Activated CD4-positive, alpha-beta T cell treated with anti-CD3 and anti-CD28 coated beads for 36 hours (primary cell): ENCODE measurements at regions not wholly inside any gene's neighbourhood (a gene's known extent, or its start where the extent isn't known, plus 50 kb on each side); places are given as distances from the start of the nearest gene placed in this dataset.
A peak's percentile ranks its signal among the peaks of the same experiment; 100 is the strongest.

Experiments used
- ATAC-seq: fragments of 200-7000 bp; cut with Tn5 transposase; one replicate; pipeline ENCODE4 v1.10.0; 2021; ENCODE audit warnings: mild to moderate bottlenecking, moderate library complexity
- CTCF ChIA-PET: fragments of 350-600 bp; sonication (Branson Sonifier 250); formaldehyde crosslinking; loops from one replicate; lab custom pipeline; 2021; ENCODE audit warnings: antibody characterized with exemption; lab: Charles Lee
- POLR2A ChIA-PET: fragments of 350-600 bp; sonication (Branson Sonifier 250); formaldehyde crosslinking; loops from one replicate; lab custom pipeline; 2021; ENCODE audit warnings: antibody characterized with exemption, inconsistent platforms; lab: Charles Lee
- DNase-seq: peaks from one replicate; pipeline ENCODE4 v3.0.0-alpha.2; 2020
- H3K27ac Mint-ChIP-seq: one replicate; pipeline ENCODE4 v1.8.0; 2021; ENCODE audit warnings: mixed read lengths
- H3K27me3 Mint-ChIP-seq: one replicate; pipeline ENCODE4 v1.8.0; 2021; ENCODE audit warnings: mixed read lengths
- H3K36me3 Mint-ChIP-seq: one replicate; pipeline ENCODE4 v1.8.0; 2021; ENCODE audit warnings: low read depth, mixed read lengths
- H3K4me1 Mint-ChIP-seq: one replicate; pipeline ENCODE4 v1.8.0; 2021; ENCODE audit warnings: mixed read lengths
- H3K4me3 Mint-ChIP-seq: one replicate; pipeline ENCODE4 v1.8.0; 2021; ENCODE audit warnings: mild to moderate bottlenecking, moderate library complexity, mixed read lengths
- H3K9me3 Mint-ChIP-seq: one replicate; pipeline ENCODE4 v1.8.0; 2021; ENCODE audit warnings: low read depth, mixed read lengths
- intact Hi-C, 2 experiments: fragments of 100-400 bp; cut with DNase I in 1 of 2; cut with micrococcal nuclease in 1 of 2; formaldehyde crosslinking; loops; one replicate each; pipeline versions ENCODE4 v1.14.2 to v1.15.1; 2022 to 2024; cut with DNase I, micrococcal nuclease

- Mint-ChIP-seq H3K36me3 (peaks cover 3% of the 10 kb centered on the region), H3K27ac (no peak overlapping the region), H3K9me3 (no peaks in the 10 kb centered on the region), H3K4me3 (no peak overlapping the region), H3K4me1 (no peaks in the 10 kb centered on the region), H3K27me3 (no peaks in the 10 kb centered on the region)
- intact Hi-C loops: no loop called here
- ChIA-PET CTCF (no interaction called here), POLR2A (no interaction called here)
- DNase-seq (no peak), ATAC-seq (no peak)
Measured at GRCh38 chrX:74179990-74180389, 124.0 kb upstream of the ZCCHC13 start.

GRCh38 chrX:74179499-74179898, 124.5 kb upstream of the ZCCHC13 start:
- no peak for ATAC-seq
- DNase-seq: no peak
- H3K27me3 Mint-ChIP-seq: no peaks in the 10 kb centered on the region
- H3K4me3 Mint-ChIP-seq: no peak overlapping the region
- H3K9me3 Mint-ChIP-seq: no peaks in the 10 kb centered on the region
- intact Hi-C loops: no loop called here
- ChIA-PET POLR2A (no interaction called here), CTCF (no interaction called here)
- no peak overlapping the region for H3K27ac Mint-ChIP-seq
- H3K36me3 Mint-ChIP-seq: peaks cover 3% of the 10 kb centered on the region
- no peaks in the 10 kb centered on the region for H3K4me1 Mint-ChIP-seq

DNA sequence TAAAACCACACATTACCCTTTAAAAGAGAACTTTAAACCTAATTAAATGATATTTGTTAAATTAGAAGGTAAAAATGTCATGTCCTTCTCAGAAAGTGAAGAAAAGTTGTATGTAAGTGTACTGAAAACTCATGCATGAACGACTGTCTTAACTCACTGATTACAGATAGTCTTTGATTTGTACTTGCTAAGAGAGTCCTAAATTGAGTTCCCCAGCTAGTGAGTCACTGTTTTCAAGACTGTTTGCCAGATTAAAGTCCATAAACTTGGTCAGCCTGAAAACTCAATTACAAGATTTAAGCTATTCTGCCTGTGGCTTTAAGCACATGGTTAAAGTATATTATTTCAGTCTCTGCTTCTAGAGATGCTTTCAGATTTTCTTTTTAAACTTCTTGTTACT, 124.9 kb upstream of the ZCCHC13 start:
- POLR2A ChIA-PET: no interaction called here
- H3K9me3 Mint-ChIP-seq: no peaks in the 10 kb centered on the region
- no peak overlapping the region for H3K27ac Mint-ChIP-seq
- H3K36me3 Mint-ChIP-seq: peaks cover 3% of the 10 kb centered on the region
- ATAC-seq: no peak
- no peak overlapping the region for H3K4me3 Mint-ChIP-seq
- CTCF ChIA-PET: no interaction called here
- intact Hi-C loops: no loop called here
- DNase-seq: no peak
- H3K27me3 Mint-ChIP-seq: no peaks in the 10 kb centered on the region
- no peaks in the 10 kb centered on the region for H3K4me1 Mint-ChIP-seq

DNA sequence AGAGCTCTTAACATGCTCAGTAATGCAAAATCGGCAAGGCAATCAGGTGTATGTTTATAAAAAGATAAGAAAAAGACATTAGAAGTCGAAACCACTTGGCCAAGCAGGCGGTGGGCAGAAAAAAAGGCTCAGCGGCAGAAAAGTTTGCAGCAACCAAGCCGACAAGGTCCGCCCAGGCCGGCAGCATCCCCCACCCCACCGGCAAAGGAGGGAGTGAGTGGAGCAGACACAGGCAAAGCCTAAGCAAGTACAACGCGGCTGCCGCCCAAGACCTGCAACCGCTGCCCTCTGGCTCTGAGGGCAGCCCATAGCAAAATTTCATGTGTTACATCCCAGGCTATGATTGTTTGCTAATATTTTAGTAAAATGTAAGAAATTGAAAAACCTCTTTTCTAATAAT, 125.4 kb upstream of the ZCCHC13 start:
- ChIA-PET POLR2A (no interaction called here), CTCF (no interaction called here)
- H3K27me3 Mint-ChIP-seq: no peaks in the 10 kb centered on the region
- no peak for ATAC-seq
- no peak for DNase-seq
- H3K9me3 Mint-ChIP-seq: no peaks in the 10 kb centered on the region
- H3K36me3 Mint-ChIP-seq: peaks cover 3% of the 10 kb centered on the region
- H3K27ac Mint-ChIP-seq: no peak overlapping the region
- H3K4me3 Mint-ChIP-seq: no peak overlapping the region
- no peaks in the 10 kb centered on the region for H3K4me1 Mint-ChIP-seq
- intact Hi-C loops: no loop called here

- Mint-ChIP-seq H3K27me3 (no peaks in the 10 kb centered on the region), H3K27ac (no peak overlapping the region), H3K9me3 (peaks cover 8% of the 10 kb centered on the region), H3K4me3 (no peak overlapping the region), H3K36me3 (peaks cover 4% of the 10 kb centered on the region), H3K4me1 (no peaks in the 10 kb centered on the region)
- ATAC-seq (no peak), DNase-seq (no peak)
- CTCF ChIA-PET: no interaction called here
- intact Hi-C loops: no loop called here
- POLR2A ChIA-PET: no interaction called here
Measured at GRCh38 chrX:74171465-74171864, 132.5 kb upstream of the ZCCHC13 start.

GRCh38 chrX:74162199-74162598, 141.8 kb upstream of the ZCCHC13 start:
- DNase-seq (no peak), ATAC-seq (no peak)
- no peaks in the 10 kb centered on the region for H3K4me1 Mint-ChIP-seq
- ChIA-PET POLR2A (no interaction called here), CTCF (no interaction called here)
- no peak overlapping the region for H3K27ac Mint-ChIP-seq
- H3K36me3 Mint-ChIP-seq: peaks cover 2% of the 10 kb centered on the region
- H3K4me3 Mint-ChIP-seq: no peak overlapping the region
- H3K9me3 Mint-ChIP-seq: no peaks in the 10 kb centered on the region
- no peaks in the 10 kb centered on the region for H3K27me3 Mint-ChIP-seq
- intact Hi-C loops: no loop called here

DNA sequence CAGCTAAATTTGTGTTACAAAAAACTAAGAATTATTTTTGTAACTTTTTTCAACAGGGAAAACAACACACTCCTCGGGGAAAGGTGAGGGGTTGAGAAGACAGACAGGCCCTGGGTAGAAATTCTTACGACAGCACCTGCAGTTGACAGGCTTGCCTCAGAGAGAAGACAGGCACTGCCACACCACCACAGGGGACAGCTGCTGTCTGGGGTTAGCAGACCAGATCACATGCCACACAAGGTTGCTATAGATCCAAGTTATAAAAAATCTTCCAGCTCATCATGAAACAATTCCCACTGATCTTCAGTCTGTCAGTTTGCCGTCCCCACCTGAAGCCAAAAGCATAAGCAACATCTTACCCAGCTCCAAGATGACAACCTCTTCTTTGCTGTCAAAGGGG, 143.2 kb upstream of the ZCCHC13 start:
- no peak overlapping the region for H3K27ac Mint-ChIP-seq
- no peak for DNase-seq
- H3K36me3 Mint-ChIP-seq: peaks cover 2% of the 10 kb centered on the region
- ChIA-PET CTCF (no interaction called here), POLR2A (no interaction called here)
- ATAC-seq: no peak
- H3K4me1 Mint-ChIP-seq: no peaks in the 10 kb centered on the region
- no peaks in the 10 kb centered on the region for H3K27me3 Mint-ChIP-seq
- intact Hi-C loops: no loop called here
- no peaks in the 10 kb centered on the region for H3K9me3 Mint-ChIP-seq
- no peak overlapping the region for H3K4me3 Mint-ChIP-seq

GRCh38 chrX:74160358-74160757, 143.6 kb upstream of the ZCCHC13 start:
- no peak overlapping the region for H3K27ac Mint-ChIP-seq
- CTCF ChIA-PET: no interaction called here
- H3K36me3 Mint-ChIP-seq: peaks cover 2% of the 10 kb centered on the region
- DNase-seq (no peak), ATAC-seq (no peak)
- POLR2A ChIA-PET: no interaction called here
- H3K27me3 Mint-ChIP-seq: no peaks in the 10 kb centered on the region
- H3K9me3 Mint-ChIP-seq: no peaks in the 10 kb centered on the region
- H3K4me3 Mint-ChIP-seq: no peak overlapping the region
- H3K4me1 Mint-ChIP-seq: no peaks in the 10 kb centered on the region
- intact Hi-C loops: no loop called here

- H3K4me1 Mint-ChIP-seq: no peaks in the 10 kb centered on the region
- H3K27me3 Mint-ChIP-seq: no peaks in the 10 kb centered on the region
- CTCF ChIA-PET: no interaction called here
- intact Hi-C loops: no loop called here
- no peak overlapping the region for H3K4me3 Mint-ChIP-seq
- H3K27ac Mint-ChIP-seq: no peak overlapping the region
- peaks cover 3% of the 10 kb centered on the region for H3K36me3 Mint-ChIP-seq
- POLR2A ChIA-PET: no interaction called here
- ATAC-seq (no peak), DNase-seq (no peak)
- peaks cover 3% of the 10 kb centered on the region for H3K9me3 Mint-ChIP-seq
Measured at GRCh38 chrX:74147439-74147838, 156.5 kb upstream of the ZCCHC13 start.

DNA sequence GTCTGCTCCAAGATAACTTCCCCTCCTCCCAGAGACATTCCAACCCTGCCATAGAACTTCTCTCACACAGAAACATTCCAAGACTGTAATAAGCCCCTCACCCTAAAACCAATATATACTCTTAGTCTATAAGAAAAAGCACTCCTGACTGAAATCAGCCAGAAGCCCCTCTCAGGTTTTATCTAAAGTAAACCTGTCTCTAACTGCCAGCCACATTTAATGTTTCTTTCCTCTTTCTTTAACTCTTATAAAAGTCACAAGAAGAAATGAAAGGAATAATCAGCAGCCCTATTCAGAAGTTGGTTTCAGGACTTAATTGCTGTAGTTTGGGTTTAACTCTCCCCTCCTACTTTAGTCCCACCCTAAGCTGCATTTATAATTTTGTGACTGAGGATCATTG, 165.0 kb upstream of the ZCCHC13 start:
- H3K9me3 Mint-ChIP-seq: no peaks in the 10 kb centered on the region
- DNase-seq (no peak), ATAC-seq (no peak)
- H3K4me1 Mint-ChIP-seq: no peaks in the 10 kb centered on the region
- no peaks in the 10 kb centered on the region for H3K27me3 Mint-ChIP-seq
- no peak overlapping the region for H3K27ac Mint-ChIP-seq
- CTCF ChIA-PET: no interaction called here
- intact Hi-C loops: no loop called here
- no peaks in the 10 kb centered on the region for H3K36me3 Mint-ChIP-seq
- no peak overlapping the region for H3K4me3 Mint-ChIP-seq
- POLR2A ChIA-PET: interaction anchor here (0.6 kb wide), 1 partner anchor 62 kb away, joined by 3 read pairs; no protein-coding TSS in a partner anchor

DNA sequence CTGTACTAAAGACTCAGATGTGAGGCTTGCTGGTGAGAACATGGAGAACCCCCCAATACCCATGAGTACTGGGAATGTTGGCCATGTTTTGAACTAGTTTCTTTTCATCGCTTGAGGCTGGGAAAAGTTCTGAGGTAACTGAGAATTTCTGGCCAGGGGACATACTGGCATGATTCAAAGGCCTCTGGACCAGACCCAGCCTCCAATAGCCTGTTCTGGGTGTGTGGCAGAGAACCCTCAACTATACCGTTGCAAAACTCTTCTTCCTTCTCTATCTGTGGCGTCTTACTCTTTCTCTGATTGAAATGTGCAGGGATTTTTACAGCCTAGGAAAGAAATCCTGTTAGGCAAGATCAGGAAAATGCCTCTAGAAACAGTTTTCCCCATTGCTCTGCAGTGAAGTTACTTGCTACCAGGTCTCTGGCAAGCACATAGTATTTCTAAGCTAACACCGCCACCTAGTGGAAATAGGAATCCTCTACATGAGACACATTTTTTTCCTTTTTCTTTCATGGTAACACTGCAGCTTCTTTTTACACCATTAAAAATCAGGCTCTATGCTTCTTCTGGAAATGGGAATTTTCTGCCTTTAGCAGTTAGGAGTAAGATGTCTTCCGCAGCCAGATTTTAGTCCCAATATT, 170.7 kb upstream of the ZCCHC13 start:
- Mint-ChIP-seq H3K27me3 (no peaks in the 10 kb centered on the region), H3K4me1 (no peaks in the 10 kb centered on the region), H3K4me3 (no peak overlapping the region), H3K36me3 (no peaks in the 10 kb centered on the region), H3K9me3 (no peaks in the 10 kb centered on the region), H3K27ac (no peak overlapping the region)
- DNase-seq: peak; percentile 6
- POLR2A ChIA-PET: no interaction called here
- CTCF ChIA-PET: interaction anchor here (3.0 kb wide), 1 partner anchor 276 kb away, joined by 10 read pairs; no protein-coding TSS in a partner anchor
- peak; percentile 49 for ATAC-seq
- intact Hi-C loops: loop anchor here (1.0 kb wide), 3 partner anchors 118 to 278 kb away; no protein-coding TSS in a partner anchor

- Mint-ChIP-seq H3K27me3 (no peaks in the 10 kb centered on the region), H3K36me3 (no peaks in the 10 kb centered on the region), H3K4me3 (no peak overlapping the region), H3K27ac (no peak overlapping the region), H3K4me1 (no peaks in the 10 kb centered on the region), H3K9me3 (no peaks in the 10 kb centered on the region)
- no peak for DNase-seq
- ChIA-PET CTCF (interaction anchor here (0.7 to 3.0 kb wide), 2 partner anchors 26 to 275 kb away, joined by 3 to 10 read pairs; no protein-coding TSS in a partner anchor), POLR2A (no interaction called here)
- intact Hi-C loops: no loop called here
- no peak for ATAC-seq
Measured at GRCh38 chrX:74132280-74132679, 171.7 kb upstream of the ZCCHC13 start.
